Keratinocyte (primary cell): ENCODE measurements at regions not wholly inside any gene's neighbourhood (a gene's known extent, or its start where the extent isn't known, plus 50 kb on each side); places are given as distances from the start of the nearest gene placed in this dataset.

Experiments used
- DNase-seq: peaks from one replicate; pipeline ENCODE4 v3.0.0-alpha.2; 2011; ENCODE audit warnings: low read depth, missing footprints, low spot score
- FAIRE-seq: peaks from 2 replicates; lab custom pipeline; 2011; peaks lifted over from hg19 to GRCh38; lab: Jason Lieb, UNC
- H2AFZ ChIP-seq: 2 replicates; pipeline ENCODE4 v1.6.0; 2012; ENCODE audit warnings: low read length, control low read depth, inconsistent platforms; ENCODE audit not compliant: control insufficient read depth
- H3K27ac ChIP-seq: 2 replicates; pipeline ENCODE4 v1.5.1; 2011; ENCODE audit warnings: low read length; ENCODE audit not compliant: control insufficient read depth, insufficient read depth
- H3K27me3 ChIP-seq: 3 replicates; pipeline ENCODE4 v1.6.0; 2011; ENCODE audit warnings: low read length; ENCODE audit not compliant: control insufficient read depth, insufficient read depth; ENCODE audit errors: extremely low read depth
- H3K36me3 ChIP-seq, 2 experiments: 2 replicates in 1 of 2; 3 replicates in 1 of 2; pipeline ENCODE4 v1.5.1; 2011; ENCODE audit warnings: low read length in 2 of 2, mild to moderate bottlenecking in 1 of 2; ENCODE audit not compliant: control insufficient read depth in 2 of 2, insufficient read depth in 2 of 2; ENCODE audit errors: extremely low read depth in 1 of 2
- H3K4me1 ChIP-seq: 3 replicates; pipeline ENCODE4 v1.5.1; 2011; ENCODE audit warnings: low read length; ENCODE audit not compliant: control insufficient read depth, insufficient read depth; ENCODE audit errors: extremely low read depth
- H3K4me2 ChIP-seq: 3 replicates; pipeline ENCODE4 v1.6.0; 2011; ENCODE audit warnings: low read depth, low read length; ENCODE audit not compliant: control insufficient read depth, insufficient read depth; ENCODE audit errors: extremely low read depth
- H3K4me3 ChIP-seq, 3 experiments: fragments of 200-600 bp in 1 of 3; sonication (generic) in 1 of 3; 2 replicates in 2 of 3; 3 replicates in 1 of 3; pipeline ENCODE4 v1.5.1; 2011 to 2016; ENCODE audit warnings: low read length in 3 of 3, mild to moderate bottlenecking in 3 of 3, control low read depth in 2 of 3, inconsistent platforms in 1 of 3, low read depth in 1 of 3, mixed read lengths in 1 of 3, mixed run types in 1 of 3, moderate library complexity in 1 of 3; ENCODE audit not compliant: control insufficient read depth in 2 of 3, insufficient read depth in 2 of 3; ENCODE audit errors: extremely low read depth in 1 of 3
- H3K79me2 ChIP-seq: 2 replicates; pipeline ENCODE4 v1.6.0; 2012; ENCODE audit warnings: low read length; ENCODE audit not compliant: control insufficient read depth, insufficient read depth
- H3K9ac ChIP-seq: 3 replicates; pipeline ENCODE4 v1.6.0; 2011; ENCODE audit warnings: low read length; ENCODE audit not compliant: control insufficient read depth, insufficient read depth; ENCODE audit errors: extremely low read depth
- H3K9me1 ChIP-seq: 3 replicates; pipeline ENCODE4 v1.6.0; 2011; ENCODE audit warnings: low read length; ENCODE audit not compliant: control insufficient read depth, insufficient read depth; ENCODE audit errors: extremely low read depth
- H3K9me3 ChIP-seq: 2 replicates; pipeline ENCODE4 v1.5.1; 2012; ENCODE audit warnings: low read depth, low read length; ENCODE audit not compliant: control insufficient read depth
- H4K20me1 ChIP-seq: 3 replicates; pipeline ENCODE4 v1.6.0; 2011; ENCODE audit warnings: low read length; ENCODE audit not compliant: control insufficient read depth, insufficient read depth; ENCODE audit errors: extremely low read depth
- CTCF ChIP-seq, 3 experiments: IDR thresholded peaks in 1 of 3; conservative IDR thresholded peaks in 1 of 3; optimal IDR thresholded peaks in 1 of 3; 2 replicates in 2 of 3; 3 replicates in 1 of 3; pipeline versions ENCODE3 to v1.5.1; 2011; ENCODE audit warnings: low read length in 3 of 3, mild to moderate bottlenecking in 3 of 3, moderate library complexity in 2 of 3, control low read depth in 1 of 3, inconsistent platforms in 1 of 3; ENCODE audit not compliant: insufficient read depth in 2 of 3; ENCODE audit errors: extremely low read depth in 1 of 3
- EZH2 ChIP-seq: IDR thresholded peaks from one replicate; pipeline ENCODE4 v1.6.1; 2012; ENCODE audit warnings: inconsistent platforms, mild to moderate bottlenecking, low read length, moderate library complexity
- dilution Hi-C: fragments of 300-500 bp; cut with MboI; formaldehyde crosslinking; loops from one replicate; pipeline ENCODE4 v1.7.0; 2020; ENCODE audit warnings: low sequenced_read_pairs; ENCODE audit not compliant: extremely low pct_ligation_motif_present

GRCh38 chr5:143892908-143893307, 80.9 kb downstream of the HMHB1 start:
- Histone ChIP-seq H3K9me3 (no peaks in the 10 kb centered on the region), H3K9me1 (no peaks in the 10 kb centered on the region), H3K4me3 (no peak overlapping the region), H2AFZ (no peak overlapping the region), H3K4me2 (no peak overlapping the region), H3K27me3 (no peaks in the 10 kb centered on the region), H4K20me1 (no peaks in the 10 kb centered on the region), H3K9ac (no peak overlapping the region), H3K36me3 (no peaks in the 10 kb centered on the region), H3K27ac (no peak overlapping the region), H3K4me1 (peaks cover 13% of the 10 kb centered on the region), H3K79me2 (no peaks in the 10 kb centered on the region)
- TF ChIP-seq CTCF (optimal IDR thresholded peaks at IDR 0.05 in 1 of 3, IDR thresholded peaks at IDR 0.05 in 1 of 3, conservative IDR thresholded peaks at IDR 0.05 in 1 of 3; ENCODE audit: extremely low read depth in 1 of 3, insufficient read depth in 2 of 3, low read length in 3 of 3) (no peak), EZH2 (no peak)
- FAIRE-seq (no peak), DNase-seq (no peak)
- dilution Hi-C loops = no loop called here

- H3K4me1 ChIP-seq = peaks cover 13% of the 10 kb centered on the region
- H3K27me3 ChIP-seq = no peaks in the 10 kb centered on the region
- TF ChIP-seq EZH2 (no peak), CTCF (optimal IDR thresholded peaks at IDR 0.05 in 1 of 3, IDR thresholded peaks at IDR 0.05 in 1 of 3, conservative IDR thresholded peaks at IDR 0.05 in 1 of 3; ENCODE audit: extremely low read depth in 1 of 3, insufficient read depth in 2 of 3, low read length in 3 of 3) (no peak)
- no peak overlapping the region for H3K4me3 ChIP-seq
- no peaks in the 10 kb centered on the region for H4K20me1 ChIP-seq
- no peak overlapping the region for H3K9ac ChIP-seq
- H3K9me3 ChIP-seq = no peaks in the 10 kb centered on the region
- H3K4me2 ChIP-seq = no peak overlapping the region
- no peak overlapping the region for H2AFZ ChIP-seq
- FAIRE-seq = no peak
- H3K79me2 ChIP-seq = no peaks in the 10 kb centered on the region
- no peaks in the 10 kb centered on the region for H3K9me1 ChIP-seq
- H3K27ac ChIP-seq = no peak overlapping the region
- no peaks in the 10 kb centered on the region for H3K36me3 ChIP-seq
- dilution Hi-C loops = no loop called here
- DNase-seq = no peak
Measured at GRCh38 chr5:143893638-143894037, 81.7 kb downstream of the HMHB1 start.
